Cardiac muscle cell (in vitro differentiated cells and primary cell): ENCODE measurements at regions not wholly inside any gene's neighbourhood (a gene's known extent, or its start where the extent isn't known, plus 50 kb on each side); places are given as distances from the start of the nearest gene placed in this dataset.

ENCODE experiments used
- DNase-seq, 2 donors: peaks; one replicate each; pipeline versions ENCODE4 v3.0.0 to v3.0.0-alpha.2; 2010 to 2017; ENCODE audit warnings: low read depth in 1 of 2, low spot score in 1 of 2
- H3K27ac ChIP-seq: fragments of 200-600 bp; sonication (generic); 2 replicates; pipeline ENCODE4 v1.5.1; 2016
- H3K27me3 ChIP-seq: fragments of 200-600 bp; sonication (generic); 2 replicates; pipeline ENCODE4 v1.6.0; 2016; ENCODE audit warnings: control low read depth
- H3K36me3 ChIP-seq: fragments of 200-600 bp; sonication (generic); 2 replicates; pipeline ENCODE4 v1.5.1; 2016; ENCODE audit warnings: control low read depth
- H3K4me1 ChIP-seq: fragments of 200-600 bp; sonication (generic); 2 replicates; pipeline ENCODE4 v1.8.1; 2017; ENCODE audit warnings: low read depth, mild to moderate bottlenecking, mixed run types
- H3K4me3 ChIP-seq: fragments of 200-600 bp; sonication (generic); 2 replicates; pipeline ENCODE4 v1.5.1; 2016; ENCODE audit warnings: mild to moderate bottlenecking
- H3K9me3 ChIP-seq: fragments of 200-600 bp; sonication (generic); 2 replicates; pipeline ENCODE4 v1.5.1; 2017; ENCODE audit warnings: low read depth, mild to moderate bottlenecking, control low read depth
- CTCF ChIP-seq: IDR thresholded peaks from 2 replicates; pipeline ENCODE4 v1.5.1; 2012; ENCODE audit warnings: low read depth, mild to moderate bottlenecking, low read length

DNA sequence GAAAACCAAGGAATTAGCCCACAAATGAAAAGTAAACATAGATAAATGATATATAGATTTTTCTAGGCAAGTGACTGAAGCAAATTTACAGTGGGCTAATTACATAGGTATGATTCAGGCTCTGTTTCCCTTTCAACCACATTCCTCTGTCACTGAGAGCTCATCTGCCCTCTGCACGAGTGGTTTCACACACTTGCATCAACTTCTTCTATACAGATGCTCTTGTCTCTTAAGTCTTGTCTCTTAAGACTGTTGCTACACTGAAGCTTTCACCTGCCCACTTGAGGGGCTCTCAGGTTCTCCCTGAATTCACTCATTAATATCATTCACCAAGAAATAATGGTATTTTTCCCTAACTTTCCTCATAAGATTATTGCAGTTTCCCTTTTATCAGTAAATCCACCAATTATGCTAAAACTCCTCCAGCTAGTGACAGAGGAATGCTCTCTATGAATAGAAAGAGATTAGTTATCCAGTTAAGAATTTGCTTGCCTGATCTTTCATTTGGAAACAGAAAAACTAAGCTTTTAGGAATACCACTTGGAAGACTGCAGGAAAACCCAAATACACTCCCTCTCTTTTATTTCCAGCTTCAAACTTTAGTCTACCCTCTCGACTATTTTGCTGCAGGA, 95.7 kb downstream of the ELAPOR2 start:
- peak overlapping the region; percentile 75 for H3K27ac ChIP-seq
- no peak for TF ChIP-seq CTCF

DNA sequence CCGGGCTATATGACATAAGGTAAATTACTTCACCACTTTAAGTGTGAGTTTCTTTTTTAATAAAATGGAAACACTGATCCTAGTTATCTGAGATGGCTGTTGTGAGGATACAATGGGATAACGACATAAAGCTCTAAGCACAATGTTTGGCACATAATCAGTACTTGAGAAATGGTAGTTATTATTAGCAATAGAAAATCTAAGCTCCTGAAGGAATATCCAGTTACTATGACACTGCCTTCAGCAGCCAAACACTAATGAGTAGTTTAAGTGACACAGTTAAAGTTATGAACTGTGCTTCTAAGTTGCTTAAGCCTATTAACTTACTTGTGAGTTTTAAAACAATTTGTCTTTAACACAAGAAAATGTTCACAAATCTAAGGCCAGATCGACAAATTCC, 96.8 kb downstream of the ELAPOR2 start:
- DNase-seq = no peak
- no peaks in the 10 kb centered on the region for H3K36me3 ChIP-seq
- TF ChIP-seq CTCF = no peak
- no peak overlapping the region for H3K4me3 ChIP-seq
- no peaks in the 10 kb centered on the region for H3K27me3 ChIP-seq
- H3K9me3 ChIP-seq = no peaks in the 10 kb centered on the region
- peaks cover 53% of the 10 kb centered on the region for H3K4me1 ChIP-seq
- H3K27ac ChIP-seq = peak overlapping the region; percentile 75

More for the DNA sequence above, 95.7 kb downstream of the ELAPOR2 start:
- no peak overlapping the region for H3K4me3 ChIP-seq
- DNase-seq = peak in 1 of 2 donors; percentile 24
- no peaks in the 10 kb centered on the region for H3K9me3 ChIP-seq
- no peaks in the 10 kb centered on the region for H3K36me3 ChIP-seq
- H3K27me3 ChIP-seq = no peaks in the 10 kb centered on the region
- peaks cover 64% of the 10 kb centered on the region for H3K4me1 ChIP-seq

GRCh38 chr7:86961686-86962085, 97.8 kb downstream of the ELAPOR2 start:
- Histone ChIP-seq H3K4me1 (peaks cover 53% of the 10 kb centered on the region), H3K9me3 (no peaks in the 10 kb centered on the region), H3K4me3 (no peak overlapping the region), H3K36me3 (no peaks in the 10 kb centered on the region), H3K27ac (no peak overlapping the region), H3K27me3 (no peaks in the 10 kb centered on the region)
- no peak for TF ChIP-seq CTCF
- no peak for DNase-seq

DNA sequence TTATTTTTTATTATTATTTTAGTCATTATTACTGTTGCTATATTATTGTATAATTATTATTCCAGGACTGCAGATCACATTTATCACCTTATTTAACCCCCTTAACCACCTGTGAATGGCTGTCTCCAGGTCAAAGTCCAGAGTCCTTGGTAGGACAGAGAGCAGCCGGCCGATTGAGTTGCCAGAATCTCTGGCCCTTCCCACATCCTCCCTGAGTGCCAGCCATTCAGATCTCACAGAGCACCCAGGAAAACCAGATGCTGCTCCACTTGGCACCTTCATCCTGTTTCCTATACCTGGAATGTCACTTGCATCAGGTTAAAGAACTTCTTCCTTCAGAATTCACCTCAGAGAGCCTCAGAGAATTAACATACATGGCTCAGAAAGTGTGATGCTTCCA, 101.1 kb downstream of the ELAPOR2 start:
- TF ChIP-seq CTCF = no peak
- H3K4me1 ChIP-seq = peaks cover 46% of the 10 kb centered on the region
- no peaks in the 10 kb centered on the region for H3K27me3 ChIP-seq
- H3K36me3 ChIP-seq = no peaks in the 10 kb centered on the region
- H3K4me3 ChIP-seq = no peak overlapping the region
- no peak for DNase-seq
- H3K9me3 ChIP-seq = no peaks in the 10 kb centered on the region
- no peak overlapping the region for H3K27ac ChIP-seq

DNA sequence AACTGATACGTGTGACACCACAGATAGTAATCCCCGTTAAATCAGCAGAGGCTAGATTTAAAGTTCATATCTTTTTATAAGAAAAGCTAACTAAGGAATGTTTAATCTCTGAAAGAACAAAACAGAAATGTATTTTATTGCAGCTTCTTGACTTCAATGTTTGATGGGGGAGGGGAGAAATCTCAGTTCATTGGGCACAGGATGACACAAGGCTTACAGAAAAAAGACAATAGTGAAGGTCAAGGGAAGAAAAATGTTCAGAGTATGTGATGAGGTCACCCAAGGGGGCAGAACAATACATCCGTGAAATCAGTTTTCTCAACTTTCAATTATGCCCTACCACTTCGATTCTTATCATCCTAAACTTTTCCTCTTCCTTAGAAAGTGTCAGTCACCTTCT, 102.9 kb downstream of the ELAPOR2 start:
- Histone ChIP-seq H3K4me3 (no peak overlapping the region), H3K36me3 (no peaks in the 10 kb centered on the region), H3K4me1 (peaks cover 28% of the 10 kb centered on the region), H3K27me3 (no peaks in the 10 kb centered on the region), H3K9me3 (no peaks in the 10 kb centered on the region), H3K27ac (peak overlapping the region; percentile 58)
- DNase-seq = no peak
- no peak for TF ChIP-seq CTCF
